ENCODE measurements at regions not wholly inside any gene's neighbourhood (a gene's known extent, or its start where the extent isn't known, plus 50 kb on each side); places are given as distances from the start of the nearest gene placed in this dataset.

DNA sequence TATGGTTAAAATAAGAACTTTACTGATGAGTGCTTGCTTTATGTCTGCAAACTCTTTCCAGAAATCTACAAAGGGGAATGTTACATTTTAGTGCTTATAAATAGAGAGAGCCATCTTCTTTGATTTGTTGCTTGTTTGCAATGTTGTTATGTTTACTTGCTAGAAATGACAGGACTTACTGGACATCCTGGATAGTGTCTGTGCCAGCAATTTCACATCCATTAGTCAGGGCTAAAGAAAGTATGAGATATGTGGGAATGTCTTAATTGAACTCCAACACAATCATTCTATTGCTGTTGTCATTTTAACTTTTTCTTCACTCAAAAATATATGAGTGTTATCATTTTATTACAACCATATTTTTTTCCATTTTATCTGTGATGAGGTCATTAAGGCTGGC is 453.2 kb downstream of the TNS3 start:
- Histone ChIP-seq H4K20me1 (ENCODE audit: insufficient read depth, low read length) (no peaks in the 10 kb centered on the region), H3K4me1 (ENCODE audit: insufficient read depth, low read length) (no peaks in the 10 kb centered on the region), H3K36me3 (ENCODE audit: insufficient read depth, low read length) (no peaks in the 10 kb centered on the region), H3K9me3 (ENCODE audit: low read depth, low read length) (no peaks in the 10 kb centered on the region), H3K4me3 (ENCODE audit: insufficient read depth, low read length) (no peak overlapping the region), H3K4me2 (ENCODE audit: insufficient read depth, low read length) (no peak overlapping the region), H3K27me3 (ENCODE audit: insufficient read depth, low read length) (no peaks in the 10 kb centered on the region), H3K79me2 (ENCODE audit: insufficient read depth, low read length) (no peaks in the 10 kb centered on the region), H3K27ac (ENCODE audit: low read depth, low read length) (no peak overlapping the region), H2AFZ (ENCODE audit: low read length) (no peak overlapping the region)
- DNase-seq (ENCODE audit: insufficient read length, low spot score, missing footprints) = no peak
- TF ChIP-seq CTCF (IDR thresholded peaks at IDR 0.05; ENCODE audit: extremely low read depth, low read depth, low read length) = no peak

DNA sequence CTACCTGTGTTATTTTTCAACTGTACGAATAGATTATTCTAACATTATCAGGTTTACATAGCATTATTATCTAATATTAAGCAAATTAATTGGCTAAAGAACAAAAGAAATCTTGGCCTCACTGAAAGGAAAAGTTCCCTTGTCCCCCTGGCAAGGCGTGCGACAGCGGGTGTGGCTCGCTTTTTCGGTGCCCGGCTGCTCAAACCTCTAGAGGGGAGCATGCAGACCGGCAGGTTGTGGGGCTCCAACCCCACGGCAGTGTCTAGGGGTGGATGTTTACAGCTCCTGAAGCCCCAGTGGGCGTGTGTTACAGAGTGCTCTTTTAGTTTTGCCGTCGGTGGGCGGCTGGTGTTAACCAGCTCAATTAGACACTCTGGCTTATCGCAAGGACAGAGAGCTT is 456.4 kb downstream of the TNS3 start:
- Histone ChIP-seq H3K36me3 (ENCODE audit: insufficient read depth, low read length) (no peaks in the 10 kb centered on the region), H3K4me2 (ENCODE audit: insufficient read depth, low read length) (no peak overlapping the region), H3K4me3 (ENCODE audit: insufficient read depth, low read length) (no peak overlapping the region), H2AFZ (ENCODE audit: low read length) (no peak overlapping the region), H3K27me3 (ENCODE audit: insufficient read depth, low read length) (no peaks in the 10 kb centered on the region), H3K4me1 (ENCODE audit: insufficient read depth, low read length) (no peaks in the 10 kb centered on the region), H4K20me1 (ENCODE audit: insufficient read depth, low read length) (no peaks in the 10 kb centered on the region), H3K9me3 (ENCODE audit: low read depth, low read length) (no peaks in the 10 kb centered on the region), H3K27ac (ENCODE audit: low read depth, low read length) (no peak overlapping the region), H3K79me2 (ENCODE audit: insufficient read depth, low read length) (no peaks in the 10 kb centered on the region)
- no peak for DNase-seq (ENCODE audit: insufficient read length, low spot score, missing footprints)
- no peak for TF ChIP-seq CTCF (IDR thresholded peaks at IDR 0.05; ENCODE audit: extremely low read depth, low read depth, low read length)

DNA sequence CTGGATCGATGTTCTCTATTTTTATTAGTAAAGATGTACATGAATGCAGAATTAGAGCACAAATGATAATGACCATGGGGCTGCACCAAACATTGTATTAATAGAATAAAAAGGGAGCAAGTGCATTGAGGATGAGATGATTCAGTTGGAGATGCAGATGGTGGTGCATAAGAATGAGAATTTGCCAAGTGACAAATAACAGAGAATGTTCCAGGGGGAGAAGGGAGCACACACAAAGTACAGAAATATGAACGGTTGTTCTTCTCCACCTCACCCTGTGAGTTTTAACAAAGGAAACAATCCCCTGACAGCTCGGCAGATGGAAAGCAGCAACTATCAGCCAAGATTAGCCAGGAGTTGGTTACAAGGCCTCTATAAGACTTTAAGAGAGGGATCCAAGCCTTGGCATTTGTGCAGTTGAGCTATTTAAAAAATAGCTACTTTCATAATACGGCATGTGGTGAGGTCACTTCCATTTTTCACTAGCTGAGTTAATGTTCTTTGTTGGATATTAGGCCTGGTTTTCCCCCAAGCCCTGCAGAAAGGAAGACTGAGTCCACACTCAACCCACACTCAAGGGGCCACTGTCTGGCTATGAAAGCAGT is 462.5 kb downstream of the TNS3 start:
- Histone ChIP-seq H3K79me2 (ENCODE audit: insufficient read depth, low read length) (no peaks in the 10 kb centered on the region), H3K9me3 (ENCODE audit: low read depth, low read length) (no peaks in the 10 kb centered on the region), H3K4me2 (ENCODE audit: insufficient read depth, low read length) (no peak overlapping the region), H3K4me3 (ENCODE audit: insufficient read depth, low read length) (no peak overlapping the region), H3K36me3 (ENCODE audit: insufficient read depth, low read length) (no peaks in the 10 kb centered on the region), H3K4me1 (ENCODE audit: insufficient read depth, low read length) (no peaks in the 10 kb centered on the region), H3K27ac (ENCODE audit: low read depth, low read length) (no peak overlapping the region), H2AFZ (ENCODE audit: low read length) (no peak overlapping the region), H3K27me3 (ENCODE audit: insufficient read depth, low read length) (no peaks in the 10 kb centered on the region), H4K20me1 (ENCODE audit: insufficient read depth, low read length) (no peaks in the 10 kb centered on the region)
- TF ChIP-seq CTCF (IDR thresholded peaks at IDR 0.05; ENCODE audit: extremely low read depth, low read depth, low read length) = no peak
- no peak for DNase-seq (ENCODE audit: insufficient read length, low spot score, missing footprints)

DNA sequence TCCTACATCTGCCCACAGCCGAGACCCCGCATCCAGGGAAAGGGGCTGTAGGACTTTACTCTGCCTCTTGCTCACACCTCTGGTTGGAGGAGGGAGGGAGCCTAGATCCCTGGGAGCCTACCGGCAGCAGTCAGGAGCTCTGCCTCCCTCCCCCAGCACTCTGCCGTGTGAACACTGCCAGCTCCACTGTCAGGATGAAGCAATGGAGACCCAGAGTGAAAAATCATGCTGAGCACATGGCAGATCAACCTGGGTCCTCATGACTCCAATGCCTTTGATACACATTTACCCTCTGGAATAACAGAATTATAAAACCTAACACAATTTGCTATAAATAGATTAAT is 477.7 kb downstream of the TNS3 start:
- H3K27ac ChIP-seq (ENCODE audit: low read depth, low read length) = no peak overlapping the region
- H4K20me1 ChIP-seq (ENCODE audit: insufficient read depth, low read length) = no peaks in the 10 kb centered on the region
- no peaks in the 10 kb centered on the region for H3K79me2 ChIP-seq (ENCODE audit: insufficient read depth, low read length)
- no peaks in the 10 kb centered on the region for H3K9me3 ChIP-seq (ENCODE audit: low read depth, low read length)
- no peak for DNase-seq (ENCODE audit: insufficient read length, low spot score, missing footprints)
- no peaks in the 10 kb centered on the region for H3K4me1 ChIP-seq (ENCODE audit: insufficient read depth, low read length)
- no peak overlapping the region for H3K4me2 ChIP-seq (ENCODE audit: insufficient read depth, low read length)
- no peaks in the 10 kb centered on the region for H3K36me3 ChIP-seq (ENCODE audit: insufficient read depth, low read length)
- no peak for TF ChIP-seq CTCF (IDR thresholded peaks at IDR 0.05; ENCODE audit: extremely low read depth, low read depth, low read length)
- H3K27me3 ChIP-seq (ENCODE audit: insufficient read depth, low read length) = no peaks in the 10 kb centered on the region
- no peak overlapping the region for H3K4me3 ChIP-seq (ENCODE audit: insufficient read depth, low read length)
- peak overlapping the region; percentile 57 for H2AFZ ChIP-seq (ENCODE audit: low read length)

Data from osteoblast (primary cell).